ENCODE measurements at regions not wholly inside any gene's neighbourhood (a gene's known extent, or its start where the extent isn't known, plus 50 kb on each side); places are given as distances from the start of the nearest gene placed in this dataset.
A peak's percentile ranks its signal among the peaks of the same experiment; 100 is the strongest.

- TF ChIP-seq ZFX (IDR thresholded peaks at IDR 0.05; ENCODE audit: borderline replicate concordance) = no peak
- TF ChIP-seq, protein P1, sequence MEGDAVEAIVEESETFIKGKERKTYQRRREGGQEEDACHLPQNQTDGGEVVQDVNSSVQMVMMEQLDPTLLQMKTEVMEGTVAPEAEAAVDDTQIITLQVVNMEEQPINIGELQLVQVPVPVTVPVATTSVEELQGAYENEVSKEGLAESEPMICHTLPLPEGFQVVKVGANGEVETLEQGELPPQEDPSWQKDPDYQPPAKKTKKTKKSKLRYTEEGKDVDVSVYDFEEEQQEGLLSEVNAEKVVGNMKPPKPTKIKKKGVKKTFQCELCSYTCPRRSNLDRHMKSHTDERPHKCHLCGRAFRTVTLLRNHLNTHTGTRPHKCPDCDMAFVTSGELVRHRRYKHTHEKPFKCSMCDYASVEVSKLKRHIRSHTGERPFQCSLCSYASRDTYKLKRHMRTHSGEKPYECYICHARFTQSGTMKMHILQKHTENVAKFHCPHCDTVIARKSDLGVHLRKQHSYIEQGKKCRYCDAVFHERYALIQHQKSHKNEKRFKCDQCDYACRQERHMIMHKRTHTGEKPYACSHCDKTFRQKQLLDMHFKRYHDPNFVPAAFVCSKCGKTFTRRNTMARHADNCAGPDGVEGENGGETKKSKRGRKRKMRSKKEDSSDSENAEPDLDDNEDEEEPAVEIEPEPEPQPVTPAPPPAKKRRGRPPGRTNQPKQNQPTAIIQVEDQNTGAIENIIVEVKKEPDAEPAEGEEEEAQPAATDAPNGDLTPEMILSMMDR (IDR thresholded peaks at IDR 0.05) = peak; percentile 8; the same call in 1 of the 2 replicates
- no peak overlapping the region for H3K27ac ChIP-seq
These were observed 823.4 kb upstream of the GJE1 start for GRCh38 chr6:141309295-141309694.

GRCh38 chr6:141307309-141307998 lies 825.3 kb upstream of the GJE1 start:
- no peak overlapping the region for H3K27ac ChIP-seq
- TF ChIP-seq ZFX (IDR thresholded peaks at IDR 0.05; ENCODE audit: borderline replicate concordance) = no peak
- TF ChIP-seq, protein P1 (IDR thresholded peaks at IDR 0.05) = no peak

GRCh38 chr6:141303907-141304306 lies 828.8 kb upstream of the GJE1 start:
- no peak for TF ChIP-seq ZFX (IDR thresholded peaks at IDR 0.05; ENCODE audit: borderline replicate concordance)
- TF ChIP-seq, protein P1 (IDR thresholded peaks at IDR 0.05) = no peak
- H3K27ac ChIP-seq = no peak overlapping the region

DNA sequence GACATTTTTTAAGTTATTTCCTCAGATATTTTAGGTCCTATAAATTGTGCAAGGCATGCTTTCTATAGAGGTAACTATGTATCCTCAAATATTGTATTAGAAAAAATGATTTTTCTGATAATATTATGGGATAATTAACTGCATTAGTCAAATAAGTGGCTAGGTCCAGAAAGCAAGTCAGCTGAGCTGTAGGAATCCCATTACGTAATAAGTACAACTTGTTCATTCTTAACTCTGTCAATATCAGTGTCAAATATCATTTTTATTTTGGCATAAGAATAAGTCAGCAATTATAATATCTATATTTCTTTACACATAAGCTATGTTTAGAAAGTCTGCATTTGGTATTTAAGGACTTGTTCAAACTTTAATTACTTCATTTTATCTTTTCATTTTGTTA lies 830.9 kb upstream of the GJE1 start:
- H3K27ac ChIP-seq = no peak overlapping the region
- TF ChIP-seq ZFX (IDR thresholded peaks at IDR 0.05; ENCODE audit: borderline replicate concordance) = no peak
- TF ChIP-seq, protein P1 (IDR thresholded peaks at IDR 0.05) = no peak

DNA sequence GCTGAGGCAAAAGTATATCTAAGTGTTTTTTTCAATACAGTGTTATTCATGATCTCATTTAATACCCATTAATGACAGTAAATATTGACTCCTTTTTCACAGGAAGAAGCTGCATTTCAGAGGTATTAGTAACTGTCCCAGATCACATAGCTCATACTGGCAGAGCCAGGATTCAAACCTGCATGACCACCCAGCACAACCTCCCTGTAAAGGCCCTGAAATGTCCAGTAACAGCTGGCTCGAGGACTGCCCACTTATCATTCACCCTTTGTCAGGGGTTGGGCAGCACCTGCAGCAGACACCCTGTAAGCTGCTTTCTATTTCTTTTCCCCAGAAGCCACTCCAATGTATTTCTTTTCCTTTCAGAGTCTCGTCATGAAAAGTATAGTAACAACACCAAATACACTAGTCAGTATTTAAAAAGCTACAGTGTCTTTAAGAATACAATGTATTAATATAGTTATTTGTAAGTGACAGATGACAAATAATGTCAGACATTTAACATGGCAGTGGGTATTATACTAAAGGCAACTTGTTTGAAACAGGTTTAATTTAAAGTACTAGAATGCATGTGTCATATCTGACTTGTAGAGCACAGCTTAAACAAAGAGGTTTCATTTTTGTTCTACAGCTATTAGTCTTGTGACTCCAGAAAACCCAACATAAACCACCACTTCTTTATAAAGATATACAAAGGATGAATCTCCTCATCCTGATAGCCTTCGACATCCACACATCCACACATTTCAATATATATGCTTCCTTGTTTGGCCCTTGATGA lies 841.6 kb upstream of the GJE1 start:
- TF ChIP-seq ZFX (IDR thresholded peaks at IDR 0.05; ENCODE audit: borderline replicate concordance) = no peak
- TF ChIP-seq, protein P1 (IDR thresholded peaks at IDR 0.05) = no peak
- H3K27ac ChIP-seq = no peak overlapping the region

DNA sequence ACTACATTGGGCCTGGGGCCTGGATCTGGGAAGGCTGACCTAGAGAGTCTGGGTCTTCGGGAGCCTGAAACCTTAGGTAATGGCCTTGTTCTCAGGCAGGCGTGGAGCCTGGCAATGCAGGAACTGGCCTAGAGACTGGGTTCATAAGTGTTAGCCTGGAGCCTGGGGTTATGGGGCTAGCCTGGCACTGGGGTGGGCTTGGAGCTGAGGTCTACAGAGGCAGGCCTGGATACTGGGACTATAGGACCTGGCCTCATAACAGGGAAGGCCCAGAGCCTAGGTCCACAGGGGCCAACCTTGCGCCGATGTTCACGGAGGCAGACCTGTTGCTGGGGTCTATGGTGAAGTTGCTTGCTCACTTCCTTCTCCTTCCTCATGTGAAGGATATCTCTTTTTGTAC lies 843.8 kb upstream of the GJE1 start:
- no peak overlapping the region for H3K27ac ChIP-seq
- TF ChIP-seq, protein P1 (IDR thresholded peaks at IDR 0.05) = no peak
- TF ChIP-seq ZFX (IDR thresholded peaks at IDR 0.05; ENCODE audit: borderline replicate concordance) = no peak

GRCh38 chr6:141282263-141282662 lies 850.5 kb upstream of the GJE1 start:
- TF ChIP-seq, protein P1 (IDR thresholded peaks at IDR 0.05) = no peak
- TF ChIP-seq ZFX (IDR thresholded peaks at IDR 0.05; ENCODE audit: borderline replicate concordance) = no peak
- no peak overlapping the region for H3K27ac ChIP-seq
